ENCODE measurements at regions not wholly inside any gene's neighbourhood (a gene's known extent, or its start where the extent isn't known, plus 50 kb on each side); places are given as distances from the start of the nearest gene placed in this dataset.
A peak's percentile ranks its signal among the peaks of the same experiment; 100 is the strongest.

GRCh38 chr12:14194572-14194971 lies 170.9 kb upstream of the ATF7IP start:
- ChIA-PET CTCF (interaction anchor here (0.7 to 1.0 kb wide), 2 partner anchors 8 to 171 kb away, joined by 3 read pairs; no protein-coding TSS in a partner anchor), POLR2A (ENCODE audit: low non-redundant PET) (no interaction called here)
- H3K27ac ChIP-seq = no peak overlapping the region
- TF ChIP-seq CTCF (conservative IDR thresholded peaks at IDR 0.05; ENCODE audit: low read depth) = no peak
- no peak for DNase-seq (ENCODE audit: low spot score)

GRCh38 chr12:14199455-14200198 lies 165.9 kb upstream of the ATF7IP start:
- DNase-seq (ENCODE audit: low spot score) = no peak
- ChIA-PET CTCF (interaction anchor here (0.7 kb wide), 1 partner anchor 695 kb away, joined by 3 read pairs; no protein-coding TSS in a partner anchor), POLR2A (ENCODE audit: low non-redundant PET) (no interaction called here)
- H3K27ac ChIP-seq = no peak overlapping the region
- TF ChIP-seq CTCF (conservative IDR thresholded peaks at IDR 0.05; ENCODE audit: low read depth) = no peak

GRCh38 chr12:14200598-14200997 lies 164.9 kb upstream of the ATF7IP start:
- DNase-seq (ENCODE audit: low spot score) = no peak
- ChIA-PET CTCF (interaction anchor here (0.7 kb wide), 1 partner anchor 204 kb away, joined by 3 read pairs; no protein-coding TSS in a partner anchor), POLR2A (ENCODE audit: low non-redundant PET) (no interaction called here)
- no peak for TF ChIP-seq CTCF (conservative IDR thresholded peaks at IDR 0.05; ENCODE audit: low read depth)
- no peak overlapping the region for H3K27ac ChIP-seq

GRCh38 chr12:14201291-14201690 lies 164.2 kb upstream of the ATF7IP start:
- CTCF ChIA-PET = interaction anchor here (0.7 kb wide), 1 partner anchor 203 kb away, joined by 3 read pairs; no protein-coding TSS in a partner anchor
- H3K27ac ChIP-seq = no peak overlapping the region

GRCh38 chr12:14207905-14208551 lies 157.5 kb upstream of the ATF7IP start:
- DNase-seq (ENCODE audit: low spot score) = peak; percentile 46
- no peak overlapping the region for H3K27ac ChIP-seq
- ChIA-PET CTCF (interaction anchor here (1.0 kb wide), 1 partner anchor 24 kb away, joined by 8 read pairs; no protein-coding TSS in a partner anchor), POLR2A (ENCODE audit: low non-redundant PET) (no interaction called here)
- TF ChIP-seq CTCF (conservative IDR thresholded peaks at IDR 0.05; ENCODE audit: low read depth) = no peak

More at GRCh38 chr12:14201291-14201690, 164.2 kb upstream of the ATF7IP start:
- no peak for TF ChIP-seq CTCF (conservative IDR thresholded peaks at IDR 0.05; ENCODE audit: low read depth)
- POLR2A ChIA-PET (ENCODE audit: low non-redundant PET) = no interaction called here
- DNase-seq (ENCODE audit: low spot score) = no peak

- DNase-seq (ENCODE audit: low spot score) = no peak
- no peak for TF ChIP-seq CTCF (conservative IDR thresholded peaks at IDR 0.05; ENCODE audit: low read depth)
- ChIA-PET CTCF (no interaction called here), POLR2A (ENCODE audit: low non-redundant PET) (no interaction called here)
- no peak overlapping the region for H3K27ac ChIP-seq
Measured at GRCh38 chr12:14211947-14212387, 153.5 kb upstream of the ATF7IP start.

Data from RWPE1 (cell line).